Hematopoietic multipotent progenitor cell treated with erythropoietin and hydrocortisone succinate and interleukin-3 and kit ligand, for 6 days (in vitro differentiated cells): ENCODE measurements at regions not wholly inside any gene's neighbourhood (a gene's known extent, or its start where the extent isn't known, plus 50 kb on each side); places are given as distances from the start of the nearest gene placed in this dataset.
"Not testable (repeated sequence)": the region's sequence is repeated elsewhere in the genome, so short reads cannot be mapped to it uniquely, and the experiment has no call there.

Source experiments
- DNase-seq: peaks from one replicate; pipeline ENCODE4 v3.0.0-alpha.2; 2015

DNA sequence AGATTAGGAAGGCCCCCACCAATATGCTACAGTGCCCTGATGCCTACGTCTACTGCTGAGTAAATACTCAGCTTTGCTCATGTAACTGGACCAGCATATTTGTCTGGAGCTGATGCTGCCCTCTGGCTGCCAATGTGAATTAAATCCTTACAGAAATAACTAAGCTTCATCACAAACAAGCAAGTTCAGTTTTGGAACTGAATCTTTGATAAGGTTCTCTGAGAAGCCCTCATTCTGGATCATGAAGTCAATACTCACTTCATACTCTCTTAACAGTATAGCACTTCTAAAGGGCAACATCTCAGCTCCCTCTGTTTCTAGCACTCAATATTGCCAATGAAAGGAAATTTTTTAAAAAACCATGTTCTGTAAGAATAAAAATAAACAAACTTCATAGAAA is 246.7 kb downstream of the ETV1 start:
- peak; percentile 27 for DNase-seq

DNA sequence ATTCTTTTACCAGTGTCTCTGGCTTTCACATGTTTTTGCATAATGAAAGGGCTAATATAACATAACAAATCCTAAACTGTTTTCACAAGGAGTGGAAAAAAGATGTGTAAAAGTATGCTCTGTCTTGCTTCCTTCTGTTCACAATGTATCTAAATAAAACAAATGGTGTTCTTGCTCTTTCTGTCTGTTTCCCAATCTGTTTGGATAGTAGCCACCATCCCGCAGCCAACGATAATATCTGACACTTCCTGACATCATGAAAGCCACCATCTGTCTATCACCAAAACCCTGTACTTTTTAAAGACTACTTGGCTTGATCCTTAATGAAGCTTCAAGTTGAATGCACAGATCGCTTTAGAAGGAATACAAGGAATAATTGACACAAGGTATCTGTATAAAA is 246.2 kb downstream of the ETV1 start:
- DNase-seq, result peak; percentile 4

- DNase-seq, result no peak
Observed at GRCh38 chr7:13745530-13745929, 243.9 kb downstream of the ETV1 start.

DNA sequence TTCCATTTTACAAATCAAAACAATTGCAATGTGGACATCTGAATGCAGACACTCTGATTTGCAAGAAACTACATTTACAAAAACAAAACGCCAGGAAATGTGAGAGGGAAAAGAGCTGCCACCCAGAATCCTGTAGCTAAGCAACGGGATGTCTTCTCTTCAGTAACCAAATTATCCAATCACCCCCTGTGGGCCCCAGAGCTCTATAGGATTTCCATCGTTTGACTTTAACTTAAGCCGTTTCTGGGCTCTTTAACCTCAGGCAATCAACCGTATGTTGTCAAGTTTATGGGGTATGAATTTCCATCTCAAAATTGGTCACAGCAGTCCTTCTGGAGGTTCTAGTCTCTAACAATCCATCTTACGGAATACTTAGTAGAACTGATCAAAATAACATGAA is 240.5 kb downstream of the ETV1 start:
- no peak for DNase-seq

DNA sequence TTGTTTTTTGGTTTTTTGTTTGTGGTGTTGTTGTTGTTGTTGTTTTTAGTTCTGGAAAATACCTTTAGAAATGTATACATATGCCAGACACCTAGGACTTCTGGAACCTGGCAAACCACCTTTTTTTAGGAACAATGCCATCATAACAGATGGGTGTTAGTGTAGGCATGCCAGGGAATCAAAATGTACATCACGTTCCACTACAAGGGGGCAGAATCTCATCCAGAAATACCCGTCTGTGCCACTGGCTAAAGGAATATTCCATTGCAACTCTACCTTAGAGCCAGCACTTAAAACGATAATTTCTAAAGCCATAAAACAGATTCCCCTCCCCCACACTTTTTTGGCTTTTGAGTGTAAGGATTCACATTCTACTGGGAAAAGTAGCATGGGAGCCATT is 239.8 kb downstream of the ETV1 start:
- no peak for DNase-seq

- DNase-seq, result no peak
Observed at GRCh38 chr7:13751766-13752165, 237.7 kb downstream of the ETV1 start.

DNA sequence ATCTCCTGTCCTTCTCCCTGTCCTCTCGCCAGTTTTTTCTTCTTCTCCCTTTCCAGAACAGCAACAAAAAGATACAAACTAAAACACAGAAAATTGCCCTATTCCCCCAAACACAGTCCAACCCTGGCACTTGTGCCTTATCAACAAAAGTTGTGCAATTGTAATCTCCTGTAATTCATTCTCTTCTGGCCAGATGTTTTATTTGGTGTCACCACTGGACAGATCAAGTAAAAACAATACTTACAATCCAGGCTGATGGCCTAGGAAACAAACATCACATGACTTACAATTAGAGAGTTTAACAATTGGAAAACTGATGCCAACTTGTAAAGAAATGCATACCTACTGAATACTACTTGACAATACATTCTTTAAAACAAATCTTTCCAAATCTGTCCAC is 231.6 kb downstream of the ETV1 start:
- no peak for DNase-seq

GRCh38 chr7:13765853-13766252 is 223.6 kb downstream of the ETV1 start:
- not testable (repeated sequence) for DNase-seq

GRCh38 chr7:13770305-13770704 is 219.2 kb downstream of the ETV1 start:
- no peak for DNase-seq

- DNase-seq, result no peak
Observed at GRCh38 chr7:13774976-13775375, 214.5 kb downstream of the ETV1 start.

DNA sequence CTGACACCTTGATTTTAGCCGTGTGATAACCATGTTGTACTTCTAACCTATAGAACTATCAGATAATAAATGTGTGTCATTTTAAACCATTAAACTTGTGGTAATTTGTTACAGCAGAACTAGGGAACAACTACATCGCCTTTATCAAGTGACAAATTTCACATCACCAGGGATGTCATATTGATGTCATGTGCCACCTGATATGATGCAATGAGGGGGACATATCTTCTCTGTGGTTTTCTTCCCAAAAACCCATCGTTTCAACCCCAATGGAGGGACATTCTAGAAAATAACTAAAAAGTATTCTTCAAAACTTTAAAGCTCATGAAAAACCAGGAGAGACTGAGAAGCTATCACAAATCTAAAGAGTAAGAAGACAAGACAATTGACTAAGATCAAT is 212.2 kb downstream of the ETV1 start:
- no peak for DNase-seq

- no peak for DNase-seq
Observed at GRCh38 chr7:13778967-13779366, 210.5 kb downstream of the ETV1 start.

DNA sequence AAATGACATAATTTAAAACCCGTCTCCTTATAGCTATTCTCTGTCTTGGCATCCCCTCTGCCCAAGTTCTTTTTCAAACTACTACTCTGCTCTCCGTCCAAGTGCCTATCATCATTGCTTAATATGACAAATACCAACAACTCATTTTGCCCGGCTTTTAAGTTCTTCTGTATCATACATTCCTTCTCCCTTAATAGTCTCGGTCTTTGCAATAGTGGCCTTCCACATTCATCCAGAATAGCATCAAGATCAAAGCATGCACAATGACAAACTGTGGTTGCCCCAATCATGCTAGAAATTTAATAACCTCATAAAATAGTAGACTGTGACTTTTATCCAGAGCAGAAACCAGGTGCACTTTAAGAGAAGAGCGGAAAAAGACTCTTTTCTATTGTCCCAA is 198.9 kb downstream of the ETV1 start:
- DNase-seq, result no peak

DNA sequence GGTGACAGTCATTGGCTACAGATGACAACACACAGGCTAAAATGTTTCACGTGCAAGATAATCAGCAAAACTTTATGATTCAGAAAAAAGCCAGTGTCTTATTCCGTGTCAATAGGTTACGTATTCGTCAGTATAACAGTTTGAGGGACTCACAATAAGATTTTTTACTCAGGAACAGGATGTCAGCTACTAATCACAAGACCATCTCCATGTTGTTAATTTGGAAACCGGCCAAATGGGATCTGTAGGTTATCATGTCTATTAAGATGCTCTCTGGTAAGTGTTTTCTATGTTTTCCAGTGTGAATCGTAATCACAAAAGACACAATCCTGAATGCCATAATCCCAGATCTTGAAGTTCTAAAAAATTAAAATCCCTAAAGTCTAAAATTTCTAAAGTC is 197.3 kb downstream of the ETV1 start:
- DNase-seq, result no peak

DNA sequence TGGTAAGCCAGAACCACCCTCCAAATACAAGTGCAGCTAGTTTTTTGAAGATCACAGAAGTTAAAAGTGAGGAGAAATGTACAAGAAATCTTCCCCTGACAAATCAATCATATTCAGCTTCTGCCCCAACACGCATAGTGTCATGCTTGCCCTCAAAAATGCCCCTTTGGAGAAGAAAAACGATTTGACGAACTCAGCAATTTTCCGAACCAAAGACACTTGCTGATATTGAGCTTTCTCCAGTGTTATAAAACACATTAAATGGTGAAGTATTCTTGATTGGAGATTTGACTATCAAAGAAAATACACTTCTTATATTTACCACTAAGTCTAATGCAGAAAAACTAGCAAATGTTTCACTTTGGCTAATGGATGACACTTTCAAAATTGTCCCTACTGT is 195.5 kb downstream of the ETV1 start:
- DNase-seq, result no peak

- DNase-seq, result no peak
Observed at GRCh38 chr7:13794581-13794980, 194.9 kb downstream of the ETV1 start.

DNA sequence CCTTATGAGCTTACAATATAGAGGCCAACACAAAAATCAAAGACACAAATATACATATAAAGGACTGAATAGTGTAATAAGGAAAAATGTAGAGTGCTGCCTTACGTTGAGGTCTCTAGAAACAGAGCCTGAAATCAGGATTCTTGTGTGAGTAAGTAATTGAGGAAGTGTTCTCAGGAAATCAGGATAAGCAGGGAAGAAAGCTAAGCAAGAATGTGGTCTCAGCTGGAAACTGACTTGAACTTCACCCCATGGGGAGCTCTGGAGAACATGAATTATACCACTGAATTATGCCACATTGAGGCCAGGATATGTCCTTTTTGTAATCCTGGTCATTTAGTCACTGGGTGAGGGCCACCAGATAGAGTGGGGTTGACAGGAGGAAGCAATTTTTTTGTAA is 191.9 kb downstream of the ETV1 start:
- DNase-seq, result no peak

- no peak for DNase-seq
Observed at GRCh38 chr7:13800694-13801448, 188.6 kb downstream of the ETV1 start.

- no peak for DNase-seq
Observed at GRCh38 chr7:13801669-13802068, 187.8 kb downstream of the ETV1 start.

- no peak for DNase-seq
Observed at GRCh38 chr7:13802651-13803050, 186.8 kb downstream of the ETV1 start.

DNA sequence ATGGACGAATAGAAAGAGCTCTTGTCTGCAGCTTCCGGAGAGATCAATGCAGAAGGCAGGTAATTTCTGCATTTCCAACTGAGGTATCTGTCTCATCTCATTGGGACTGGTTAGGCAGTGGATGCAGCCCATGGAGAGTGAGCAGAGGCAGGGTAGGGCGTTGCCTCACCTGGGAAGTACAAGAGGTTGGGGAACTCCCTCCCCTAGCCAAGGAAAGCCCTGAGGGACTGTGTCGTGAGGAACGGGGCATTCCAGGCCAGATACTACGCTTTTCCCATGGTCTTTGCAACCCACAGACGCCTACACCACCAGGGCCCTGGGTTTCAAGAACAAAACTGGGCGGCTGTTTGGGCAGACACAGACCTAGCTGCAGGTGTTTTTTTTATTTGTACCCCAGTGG is 186.3 kb downstream of the ETV1 start:
- DNase-seq, result no peak

GRCh38 chr7:13806089-13806867 is 183.2 kb downstream of the ETV1 start:
- not testable (repeated sequence) for DNase-seq

DNA sequence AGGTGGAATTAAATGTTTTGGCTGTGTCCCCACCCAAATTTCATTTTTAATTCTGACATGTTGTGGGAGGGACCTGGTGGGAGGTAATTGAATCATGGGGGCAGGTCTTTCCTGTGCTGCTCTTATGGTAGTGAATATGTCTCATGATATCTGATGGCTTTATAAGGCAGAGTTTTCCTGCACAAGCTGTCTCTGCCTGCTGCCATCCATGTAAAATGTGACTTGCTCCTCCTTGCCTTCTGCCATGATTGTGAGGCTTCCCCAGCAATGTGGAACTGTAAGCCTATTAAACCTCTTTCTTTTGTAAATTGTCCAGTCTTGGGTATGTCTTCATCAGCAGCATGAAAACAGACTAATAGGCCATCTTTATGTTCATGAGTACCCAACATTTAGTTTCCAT is 172.2 kb downstream of the ETV1 start:
- not testable (repeated sequence) for DNase-seq

DNA sequence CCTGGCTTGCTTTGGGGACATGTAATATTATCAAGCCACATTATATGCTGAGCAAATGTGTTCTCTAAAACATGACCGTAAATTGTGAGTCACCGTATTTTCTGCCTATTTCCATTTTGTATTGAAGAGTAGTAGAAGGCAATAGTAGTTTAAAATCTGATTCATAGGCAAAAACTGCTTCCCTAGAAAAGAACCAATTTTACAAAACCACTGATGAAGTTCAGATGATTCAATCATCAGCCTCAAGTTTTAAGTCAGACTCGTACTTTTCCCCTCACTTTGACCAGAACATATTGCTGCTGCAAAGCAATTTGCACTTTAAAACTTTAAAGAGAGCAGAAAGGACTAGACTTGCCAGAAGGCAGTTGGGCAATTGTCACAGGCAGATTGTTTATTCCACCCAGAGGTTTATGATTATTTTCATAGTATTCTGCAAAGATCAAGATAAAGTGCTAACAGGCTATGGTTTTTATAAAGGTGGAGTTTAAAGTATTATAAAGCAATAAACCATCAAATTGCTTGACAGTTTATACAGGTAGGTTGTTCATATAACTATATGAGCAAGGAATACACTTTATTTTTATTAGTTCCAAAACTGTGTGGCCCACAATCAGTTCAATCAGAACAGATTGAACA is 168.2 kb downstream of the ETV1 start:
- DNase-seq, result no peak
